ENCODE measurements at regions not wholly inside any gene's neighbourhood (a gene's known extent, or its start where the extent isn't known, plus 50 kb on each side); places are given as distances from the start of the nearest gene placed in this dataset.

DNA sequence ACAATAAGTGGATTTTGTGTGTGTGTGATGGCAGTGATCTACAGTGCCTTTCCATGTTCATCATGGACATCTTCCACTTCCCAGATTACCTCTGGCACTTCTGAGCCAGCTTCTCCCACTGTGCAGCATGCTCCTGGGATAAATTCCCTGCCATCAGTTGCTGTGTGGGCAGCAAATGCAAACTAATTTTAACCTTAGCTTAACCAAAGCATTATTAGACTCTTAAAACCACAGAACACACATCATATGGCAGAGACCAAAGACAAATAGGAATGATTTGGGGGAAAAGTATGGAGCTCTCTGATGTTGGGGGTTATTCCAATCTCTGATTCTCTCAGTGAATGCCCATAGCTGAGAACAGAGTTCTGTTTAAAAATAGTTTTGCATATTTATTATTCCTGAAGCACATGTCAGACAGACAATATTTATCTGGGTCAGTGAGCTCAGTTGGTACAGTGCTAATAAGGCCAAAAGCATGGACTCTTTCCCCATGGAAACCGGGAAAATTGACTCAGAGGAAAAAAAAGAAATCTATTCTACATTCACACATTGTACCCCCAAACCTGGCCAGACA lies 567.4 kb downstream of the IQCM start:
- H3K79me2 ChIP-seq (ENCODE audit: control insufficient read depth, insufficient read depth, low read length), result no peaks in the 10 kb centered on the region
- no CpG with 5 or more reads among the region's 1 CpG for WGBS (ENCODE audit: insufficient coverage)
- no peaks in the 10 kb centered on the region for H3K27me3 ChIP-seq (replicated peaks in 1 of 4; ENCODE audit: control extremely low read depth in 1 of 4, control insufficient read depth in 3 of 4, insufficient read depth in 4 of 4, low read length in 3 of 4)
- no peak overlapping the region for H3K4me3 Mint-ChIP-seq
- H3K27me3 Mint-ChIP-seq, result no peaks in the 10 kb centered on the region
- H2AFZ ChIP-seq (ENCODE audit: insufficient read depth, low read depth, low read length, poor library complexity, severe bottlenecking), result no peak overlapping the region
- ATAC-seq (ENCODE audit: low read depth) (no peak), DNase-seq (no peak)
- peaks cover 0 to 1% (median 0%) of the 10 kb centered on the region in 3 donors for H3K9me3 ChIP-seq (ENCODE audit: control extremely low read depth in 1 of 3, control insufficient read depth in 2 of 3, insufficient read depth in 1 of 3, low read length in 2 of 3)
- no peaks in the 10 kb centered on the region for H3K36me3 ChIP-seq (replicated peaks in 1 of 2; ENCODE audit: control extremely low read depth in 1 of 2, control insufficient read depth in 1 of 2, extremely low read depth in 1 of 2, insufficient read depth in 2 of 2, low read length in 1 of 2)
- no peak overlapping the region for H3K9ac ChIP-seq (ENCODE audit: low read length)
- intact Hi-C loops (cut with micrococcal nuclease), result no loop called here
- no peaks in the 10 kb centered on the region for H3K4me1 Mint-ChIP-seq
- TF ChIP-seq, protein P1, sequence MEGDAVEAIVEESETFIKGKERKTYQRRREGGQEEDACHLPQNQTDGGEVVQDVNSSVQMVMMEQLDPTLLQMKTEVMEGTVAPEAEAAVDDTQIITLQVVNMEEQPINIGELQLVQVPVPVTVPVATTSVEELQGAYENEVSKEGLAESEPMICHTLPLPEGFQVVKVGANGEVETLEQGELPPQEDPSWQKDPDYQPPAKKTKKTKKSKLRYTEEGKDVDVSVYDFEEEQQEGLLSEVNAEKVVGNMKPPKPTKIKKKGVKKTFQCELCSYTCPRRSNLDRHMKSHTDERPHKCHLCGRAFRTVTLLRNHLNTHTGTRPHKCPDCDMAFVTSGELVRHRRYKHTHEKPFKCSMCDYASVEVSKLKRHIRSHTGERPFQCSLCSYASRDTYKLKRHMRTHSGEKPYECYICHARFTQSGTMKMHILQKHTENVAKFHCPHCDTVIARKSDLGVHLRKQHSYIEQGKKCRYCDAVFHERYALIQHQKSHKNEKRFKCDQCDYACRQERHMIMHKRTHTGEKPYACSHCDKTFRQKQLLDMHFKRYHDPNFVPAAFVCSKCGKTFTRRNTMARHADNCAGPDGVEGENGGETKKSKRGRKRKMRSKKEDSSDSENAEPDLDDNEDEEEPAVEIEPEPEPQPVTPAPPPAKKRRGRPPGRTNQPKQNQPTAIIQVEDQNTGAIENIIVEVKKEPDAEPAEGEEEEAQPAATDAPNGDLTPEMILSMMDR (IDR thresholded peaks at IDR 0.05), result no peak
- no peak for TF ChIP-seq EZH2 (IDR thresholded peaks at IDR 0.05; ENCODE audit: borderline replicate concordance, insufficient read depth, low read depth, low read length, poor library complexity, severe bottlenecking)
- H3K27ac ChIP-seq (ENCODE audit: low read length in 2 of 2), result no peak overlapping the region
- no peak overlapping the region for H3K27ac Mint-ChIP-seq
- ChIA-PET CTCF (no interaction called here), POLR2A (no interaction called here)
- no peak overlapping the region for H3K4me2 ChIP-seq (replicated peaks; ENCODE audit: low read depth, low read length, poor library complexity, severe bottlenecking)
- peaks cover 4% of the 10 kb centered on the region for H3K9me3 Mint-ChIP-seq (ENCODE audit: insufficient read depth)
- no peaks in the 10 kb centered on the region for H3K4me1 ChIP-seq (ENCODE audit: control insufficient read depth in 2 of 2, insufficient read depth in 2 of 2, low read length in 2 of 2)
- H3K4me3 ChIP-seq (ENCODE audit: control extremely low read depth in 1 of 5, extremely low read depth in 1 of 5, insufficient read depth in 1 of 5, low read depth in 2 of 5, low read length in 4 of 5), result no peak overlapping the region
- H4K20me1 ChIP-seq (ENCODE audit: control insufficient read depth, insufficient read depth, low read length, poor library complexity, severe bottlenecking), result no peaks in the 10 kb centered on the region

DNA sequence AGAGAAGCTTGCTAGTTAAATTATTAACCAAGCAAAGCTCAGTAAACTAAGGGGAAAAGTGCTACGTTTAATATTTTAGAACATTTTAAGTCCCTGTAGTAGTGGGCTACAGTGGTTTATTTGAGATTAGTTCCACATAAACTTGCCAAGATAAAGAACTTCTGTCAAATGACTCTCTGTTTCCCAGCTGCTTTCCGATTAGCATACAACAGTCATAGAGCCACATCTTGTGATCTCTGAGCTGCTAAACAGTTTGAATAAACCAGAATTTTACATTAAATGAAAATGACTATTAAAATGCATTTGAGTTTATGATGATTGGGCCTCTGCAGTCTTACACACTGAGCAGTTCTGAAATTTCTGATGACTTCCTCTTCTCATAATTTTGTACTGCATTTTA lies 568.5 kb downstream of the IQCM start:
- H3K4me1 Mint-ChIP-seq, result no peaks in the 10 kb centered on the region
- Histone ChIP-seq H3K36me3 (replicated peaks in 1 of 2; ENCODE audit: control extremely low read depth in 1 of 2, control insufficient read depth in 1 of 2, extremely low read depth in 1 of 2, insufficient read depth in 2 of 2, low read length in 1 of 2) (no peaks in the 10 kb centered on the region), H3K79me2 (ENCODE audit: control insufficient read depth, insufficient read depth, low read length) (no peaks in the 10 kb centered on the region), H3K9ac (ENCODE audit: low read length) (no peak overlapping the region), H3K4me3 (ENCODE audit: control extremely low read depth in 1 of 5, extremely low read depth in 1 of 5, insufficient read depth in 1 of 5, low read depth in 2 of 5, low read length in 4 of 5) (no peak overlapping the region), H2AFZ (ENCODE audit: insufficient read depth, low read depth, low read length, poor library complexity, severe bottlenecking) (no peak overlapping the region), H3K9me3 (ENCODE audit: control extremely low read depth in 1 of 3, control insufficient read depth in 2 of 3, insufficient read depth in 1 of 3, low read length in 2 of 3) (peaks cover 0 to 1% (median 0%) of the 10 kb centered on the region in 3 donors), H3K27ac (ENCODE audit: low read length in 2 of 2) (no peak overlapping the region), H4K20me1 (ENCODE audit: control insufficient read depth, insufficient read depth, low read length, poor library complexity, severe bottlenecking) (no peaks in the 10 kb centered on the region), H3K4me1 (ENCODE audit: control insufficient read depth in 2 of 2, insufficient read depth in 2 of 2, low read length in 2 of 2) (no peaks in the 10 kb centered on the region), H3K27me3 (replicated peaks in 1 of 4; ENCODE audit: control extremely low read depth in 1 of 4, control insufficient read depth in 3 of 4, insufficient read depth in 4 of 4, low read length in 3 of 4) (no peaks in the 10 kb centered on the region), H3K4me2 (replicated peaks; ENCODE audit: low read depth, low read length, poor library complexity, severe bottlenecking) (no peak overlapping the region)
- H3K27me3 Mint-ChIP-seq, result no peaks in the 10 kb centered on the region
- H3K9me3 Mint-ChIP-seq (ENCODE audit: insufficient read depth), result peaks cover 5% of the 10 kb centered on the region
- ATAC-seq (ENCODE audit: low read depth) (no peak), DNase-seq (no peak)
- H3K4me3 Mint-ChIP-seq, result no peak overlapping the region
- POLR2A ChIA-PET, result no interaction called here
- TF ChIP-seq EZH2 (IDR thresholded peaks at IDR 0.05; ENCODE audit: borderline replicate concordance, insufficient read depth, low read depth, low read length, poor library complexity, severe bottlenecking), result no peak
- TF ChIP-seq, protein P1 (IDR thresholded peaks at IDR 0.05), result no peak
- whole genome bisulfite sequencing (ENCODE audit: insufficient coverage), result no CpG with 5 or more reads among the region's 2 CpGs
- intact Hi-C loops (cut with micrococcal nuclease), result no loop called here
- no peak overlapping the region for H3K27ac Mint-ChIP-seq
- CTCF ChIA-PET, result no interaction called here

Measured in B cell (primary cell).